ENCODE measurements at regions not wholly inside any gene's neighbourhood (a gene's known extent, or its start where the extent isn't known, plus 50 kb on each side); places are given as distances from the start of the nearest gene placed in this dataset.

DNA sequence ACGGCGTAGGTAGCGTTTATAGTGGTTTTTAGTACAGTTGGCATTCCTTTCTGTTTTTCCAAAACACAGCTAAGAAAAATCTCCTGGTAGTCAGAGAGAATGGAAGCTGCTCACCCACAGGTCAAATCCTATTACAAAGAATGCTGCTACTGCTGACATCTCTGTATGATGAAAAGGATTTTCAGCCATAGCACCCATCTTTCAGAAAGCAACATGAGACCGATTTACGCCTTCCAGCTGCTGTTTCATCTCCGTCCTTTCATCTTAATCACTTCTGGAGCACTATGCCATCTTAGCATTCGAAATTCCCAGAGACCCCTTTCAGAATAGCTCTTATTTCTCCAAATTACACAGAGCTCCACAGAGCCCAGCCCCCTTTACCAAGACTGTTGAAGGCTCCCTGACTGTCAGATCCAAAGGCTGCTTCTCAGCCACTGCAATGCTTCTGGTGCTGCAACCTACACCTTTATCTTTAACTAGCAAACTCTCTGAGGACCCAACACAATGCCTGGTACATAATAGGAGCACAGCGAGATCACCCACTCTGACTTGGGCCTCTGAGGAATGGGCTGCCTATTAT is 211.8 kb downstream of the NEDD1 start:
- no peak for DNase-seq
- peaks cover 2% of the 10 kb centered on the region for H3K27me3 Mint-ChIP-seq
- intact Hi-C loops (cut with micrococcal nuclease): no loop called here

GRCh38 chr12:97127061-97127460 is 220.0 kb downstream of the NEDD1 start:
- CTCF ChIA-PET: no interaction called here
- no peaks in the 10 kb centered on the region for H3K9me3 Mint-ChIP-seq

More for the DNA sequence above, 211.8 kb downstream of the NEDD1 start:
- H3K27ac Mint-ChIP-seq: no peak overlapping the region
- ChIA-PET POLR2A (no interaction called here), CTCF (no interaction called here)
- ATAC-seq: no peak
- H3K4me3 Mint-ChIP-seq: no peak overlapping the region
- H3K4me1 Mint-ChIP-seq (ENCODE audit: low read depth): no peaks in the 10 kb centered on the region
- H3K36me3 Mint-ChIP-seq (ENCODE audit: low read depth): no peaks in the 10 kb centered on the region
- TF ChIP-seq, protein P1, sequence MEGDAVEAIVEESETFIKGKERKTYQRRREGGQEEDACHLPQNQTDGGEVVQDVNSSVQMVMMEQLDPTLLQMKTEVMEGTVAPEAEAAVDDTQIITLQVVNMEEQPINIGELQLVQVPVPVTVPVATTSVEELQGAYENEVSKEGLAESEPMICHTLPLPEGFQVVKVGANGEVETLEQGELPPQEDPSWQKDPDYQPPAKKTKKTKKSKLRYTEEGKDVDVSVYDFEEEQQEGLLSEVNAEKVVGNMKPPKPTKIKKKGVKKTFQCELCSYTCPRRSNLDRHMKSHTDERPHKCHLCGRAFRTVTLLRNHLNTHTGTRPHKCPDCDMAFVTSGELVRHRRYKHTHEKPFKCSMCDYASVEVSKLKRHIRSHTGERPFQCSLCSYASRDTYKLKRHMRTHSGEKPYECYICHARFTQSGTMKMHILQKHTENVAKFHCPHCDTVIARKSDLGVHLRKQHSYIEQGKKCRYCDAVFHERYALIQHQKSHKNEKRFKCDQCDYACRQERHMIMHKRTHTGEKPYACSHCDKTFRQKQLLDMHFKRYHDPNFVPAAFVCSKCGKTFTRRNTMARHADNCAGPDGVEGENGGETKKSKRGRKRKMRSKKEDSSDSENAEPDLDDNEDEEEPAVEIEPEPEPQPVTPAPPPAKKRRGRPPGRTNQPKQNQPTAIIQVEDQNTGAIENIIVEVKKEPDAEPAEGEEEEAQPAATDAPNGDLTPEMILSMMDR (IDR thresholded peaks at IDR 0.05): no peak
- H3K9me3 Mint-ChIP-seq: no peaks in the 10 kb centered on the region

DNA sequence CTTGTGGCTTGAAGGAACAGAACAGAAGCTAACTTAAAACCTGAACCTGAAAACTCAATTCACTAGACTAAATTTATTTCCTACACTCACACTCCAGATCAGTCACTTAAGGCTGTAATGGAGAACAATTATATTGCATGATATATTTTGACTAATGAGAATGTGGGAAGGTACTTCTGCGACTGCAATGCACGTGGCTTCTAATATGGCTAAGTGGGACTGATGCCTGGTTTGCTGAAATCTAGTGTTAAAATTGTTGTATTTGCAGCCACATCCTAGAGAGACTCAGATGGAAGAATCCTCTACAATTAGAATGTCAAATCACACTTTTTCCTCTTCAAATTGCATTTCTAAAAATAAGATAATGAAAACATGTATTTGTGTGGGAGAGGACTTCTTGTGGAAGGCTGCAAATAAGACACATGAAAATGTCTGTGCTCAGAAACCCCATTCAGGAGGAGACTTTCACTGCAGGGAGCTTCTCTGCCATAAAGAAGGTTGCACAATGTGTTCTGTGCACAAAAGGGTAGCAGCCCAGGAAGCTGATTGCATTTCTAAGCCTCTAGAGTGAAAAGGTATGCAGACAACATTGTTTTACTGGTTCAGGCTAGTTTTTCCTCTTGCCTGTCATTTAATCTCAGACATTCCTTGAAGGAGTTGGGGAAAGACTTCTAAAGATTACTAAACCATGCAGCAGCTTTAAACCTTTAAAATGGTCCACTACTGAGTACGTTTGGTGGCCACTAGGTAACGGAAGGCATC is 224.3 kb downstream of the NEDD1 start:
- Mint-ChIP-seq H3K4me1 (ENCODE audit: low read depth) (no peaks in the 10 kb centered on the region), H3K36me3 (ENCODE audit: low read depth) (no peaks in the 10 kb centered on the region), H3K27ac (no peak overlapping the region), H3K9me3 (no peaks in the 10 kb centered on the region), H3K27me3 (peaks cover 5% of the 10 kb centered on the region), H3K4me3 (no peak overlapping the region)
- intact Hi-C loops (cut with micrococcal nuclease): no loop called here
- TF ChIP-seq, protein P1 (IDR thresholded peaks at IDR 0.05): no peak
- DNase-seq: no peak
- ChIA-PET CTCF (no interaction called here), POLR2A (interaction anchor here (0.7 kb wide), 1 partner anchor 11 kb away, joined by 3 read pairs; no protein-coding TSS in a partner anchor)
- no peak for ATAC-seq

More at GRCh38 chr12:97127061-97127460, 220.0 kb downstream of the NEDD1 start:
- H3K27ac Mint-ChIP-seq: no peak overlapping the region
- peaks cover 4% of the 10 kb centered on the region for H3K27me3 Mint-ChIP-seq
- ATAC-seq (no peak), DNase-seq (no peak)
- no peaks in the 10 kb centered on the region for H3K4me1 Mint-ChIP-seq (ENCODE audit: low read depth)
- no peak overlapping the region for H3K4me3 Mint-ChIP-seq
- POLR2A ChIA-PET: no interaction called here
- intact Hi-C loops (cut with micrococcal nuclease): no loop called here
- H3K36me3 Mint-ChIP-seq (ENCODE audit: low read depth): no peaks in the 10 kb centered on the region
- TF ChIP-seq, protein P1 (IDR thresholded peaks at IDR 0.05): no peak

GRCh38 chr12:97132270-97132669 is 225.2 kb downstream of the NEDD1 start:
- DNase-seq (no peak), ATAC-seq (no peak)
- TF ChIP-seq, protein P1 (IDR thresholded peaks at IDR 0.05): no peak
- peaks cover 4% of the 10 kb centered on the region for H3K27me3 Mint-ChIP-seq
- no peaks in the 10 kb centered on the region for H3K4me1 Mint-ChIP-seq (ENCODE audit: low read depth)
- H3K9me3 Mint-ChIP-seq: no peaks in the 10 kb centered on the region
- no peak overlapping the region for H3K27ac Mint-ChIP-seq
- H3K4me3 Mint-ChIP-seq: no peak overlapping the region
- ChIA-PET POLR2A (no interaction called here), CTCF (no interaction called here)
- intact Hi-C loops (cut with micrococcal nuclease): no loop called here
- no peaks in the 10 kb centered on the region for H3K36me3 Mint-ChIP-seq (ENCODE audit: low read depth)

DNA sequence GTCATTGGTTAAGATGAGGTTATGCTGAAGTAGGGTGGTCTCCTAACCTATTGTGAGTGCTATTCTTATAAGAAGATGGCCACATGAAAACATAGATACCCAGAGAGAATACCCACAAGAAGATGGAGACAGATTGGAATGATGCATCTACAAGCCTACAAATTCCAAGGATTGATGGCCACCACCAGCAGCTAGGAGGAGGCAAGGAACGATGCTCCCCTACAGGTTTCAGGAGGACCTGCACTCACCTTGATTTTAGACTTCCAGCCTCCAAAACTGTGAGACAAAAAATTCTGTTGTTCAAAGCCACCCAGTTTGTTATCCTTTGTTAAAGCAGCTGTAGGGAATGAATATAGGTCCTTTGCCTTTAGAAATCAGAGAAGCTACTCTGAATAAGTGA is 227.4 kb downstream of the NEDD1 start:
- intact Hi-C loops (cut with micrococcal nuclease): no loop called here
- Mint-ChIP-seq H3K4me3 (no peak overlapping the region), H3K27ac (no peak overlapping the region), H3K27me3 (peaks cover 4% of the 10 kb centered on the region), H3K4me1 (ENCODE audit: low read depth) (no peaks in the 10 kb centered on the region), H3K9me3 (no peaks in the 10 kb centered on the region), H3K36me3 (ENCODE audit: low read depth) (no peaks in the 10 kb centered on the region)
- DNase-seq (no peak), ATAC-seq (no peak)
- POLR2A ChIA-PET: no interaction called here
- CTCF ChIA-PET: no interaction called here
- TF ChIP-seq, protein P1 (IDR thresholded peaks at IDR 0.05): no peak

Measured in activated CD8-positive, alpha-beta T cell treated with anti-CD3 and anti-CD28 coated beads for 36 hours (primary cell).